AG04450 (cell line): ENCODE measurements at regions not wholly inside any gene's neighbourhood (a gene's known extent, or its start where the extent isn't known, plus 50 kb on each side); places are given as distances from the start of the nearest gene placed in this dataset.

Source experiments
- CTCF ChIA-PET: fragments of 300-600, 350-600 bp; formaldehyde crosslinking; extraction: SDS; loops from one replicate; lab custom pipeline; 2022; ENCODE audit warnings: antibody characterized with exemption, inconsistent platforms; lab: Charles Lee
- POLR2A ChIA-PET: fragments of 350-600 bp; formaldehyde crosslinking; extraction: SDS; loops from one replicate; lab custom pipeline; 2021; ENCODE audit warnings: antibody characterized with exemption, inconsistent platforms; lab: Yijun Ruan, JAX
- DNase-seq: peaks from one replicate; pipeline ENCODE4 v3.0.0-alpha.2; 2011; ENCODE audit warnings: low read depth, low spot score
- H3K27ac ChIP-seq: one replicate; pipeline ENCODE4 v1.5.1; 2012; ENCODE audit warnings: low read depth, low read length, control low read depth
- H3K27me3 ChIP-seq: one replicate; pipeline ENCODE4 v1.6.0; 2012; ENCODE audit warnings: low read length; ENCODE audit not compliant: control insufficient read depth, insufficient read depth
- H3K4me3 ChIP-seq: 2 replicates; pipeline ENCODE4 v1.5.1; 2011; ENCODE audit warnings: mild to moderate bottlenecking, low read depth, low read length, control low read depth
- H3K9me3 ChIP-seq: 2 replicates; pipeline ENCODE4 v1.5.1; 2012; ENCODE audit warnings: low read length; ENCODE audit not compliant: control insufficient read depth, insufficient read depth
- TF ChIP-seq, protein P1 (sequence below): IDR thresholded peaks from 2 replicates; pipeline ENCODE4 v1.5.1; 2011; ENCODE audit warnings: low read depth, low read length, control low read depth, inconsistent platforms

DNA sequence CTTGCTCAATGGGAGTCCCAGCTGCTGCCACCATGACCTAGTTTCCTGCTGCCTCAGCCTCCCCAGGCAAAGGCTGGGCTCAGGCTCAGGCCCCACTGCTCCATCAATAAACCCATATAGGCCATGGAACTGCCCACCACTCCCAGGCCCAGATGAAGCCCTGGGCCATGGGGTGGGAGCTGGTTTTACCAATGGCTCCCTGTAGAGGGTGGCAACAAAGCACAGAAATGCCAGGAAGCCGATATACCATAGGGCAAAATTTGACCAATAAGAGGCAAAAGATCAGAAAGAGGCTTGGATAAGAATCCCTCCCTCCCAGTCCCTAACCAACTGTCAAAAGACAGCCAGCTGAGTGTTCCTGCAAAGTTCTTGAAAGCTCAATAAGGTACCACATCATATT, 101.8 kb upstream of the DOCK1 start:
- no peaks in the 10 kb centered on the region for H3K9me3 ChIP-seq
- no peak overlapping the region for H3K4me3 ChIP-seq
- no peak for DNase-seq
- TF ChIP-seq, protein P1, sequence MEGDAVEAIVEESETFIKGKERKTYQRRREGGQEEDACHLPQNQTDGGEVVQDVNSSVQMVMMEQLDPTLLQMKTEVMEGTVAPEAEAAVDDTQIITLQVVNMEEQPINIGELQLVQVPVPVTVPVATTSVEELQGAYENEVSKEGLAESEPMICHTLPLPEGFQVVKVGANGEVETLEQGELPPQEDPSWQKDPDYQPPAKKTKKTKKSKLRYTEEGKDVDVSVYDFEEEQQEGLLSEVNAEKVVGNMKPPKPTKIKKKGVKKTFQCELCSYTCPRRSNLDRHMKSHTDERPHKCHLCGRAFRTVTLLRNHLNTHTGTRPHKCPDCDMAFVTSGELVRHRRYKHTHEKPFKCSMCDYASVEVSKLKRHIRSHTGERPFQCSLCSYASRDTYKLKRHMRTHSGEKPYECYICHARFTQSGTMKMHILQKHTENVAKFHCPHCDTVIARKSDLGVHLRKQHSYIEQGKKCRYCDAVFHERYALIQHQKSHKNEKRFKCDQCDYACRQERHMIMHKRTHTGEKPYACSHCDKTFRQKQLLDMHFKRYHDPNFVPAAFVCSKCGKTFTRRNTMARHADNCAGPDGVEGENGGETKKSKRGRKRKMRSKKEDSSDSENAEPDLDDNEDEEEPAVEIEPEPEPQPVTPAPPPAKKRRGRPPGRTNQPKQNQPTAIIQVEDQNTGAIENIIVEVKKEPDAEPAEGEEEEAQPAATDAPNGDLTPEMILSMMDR = no peak
- no peaks in the 10 kb centered on the region for H3K27me3 ChIP-seq
- ChIA-PET CTCF (no interaction called here), POLR2A (no interaction called here)
- H3K27ac ChIP-seq = no peak overlapping the region

DNA sequence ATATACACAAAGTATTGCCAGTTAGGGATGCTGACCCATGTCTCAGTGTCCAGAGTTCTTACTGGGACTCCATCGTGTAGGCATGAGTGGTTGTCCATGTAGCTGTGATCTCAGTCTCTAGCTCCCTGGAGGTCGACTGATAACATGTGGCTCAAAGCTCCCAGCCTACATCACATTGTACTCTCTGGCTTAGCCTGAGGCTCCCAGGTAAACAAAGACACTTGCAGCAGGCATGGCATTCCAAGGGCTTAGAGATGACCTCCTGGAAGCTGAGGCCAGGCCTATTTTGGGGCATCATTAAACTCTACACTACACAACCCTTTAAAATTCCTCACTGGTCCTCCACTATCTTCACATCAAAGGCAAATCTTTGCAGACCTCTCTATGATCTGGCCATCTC, 100.8 kb upstream of the DOCK1 start:
- Histone ChIP-seq H3K27me3 (no peaks in the 10 kb centered on the region), H3K27ac (no peak overlapping the region), H3K9me3 (no peaks in the 10 kb centered on the region), H3K4me3 (no peak overlapping the region)
- TF ChIP-seq, protein P1 = no peak
- POLR2A ChIA-PET = no interaction called here
- no peak for DNase-seq
- CTCF ChIA-PET = no interaction called here

DNA sequence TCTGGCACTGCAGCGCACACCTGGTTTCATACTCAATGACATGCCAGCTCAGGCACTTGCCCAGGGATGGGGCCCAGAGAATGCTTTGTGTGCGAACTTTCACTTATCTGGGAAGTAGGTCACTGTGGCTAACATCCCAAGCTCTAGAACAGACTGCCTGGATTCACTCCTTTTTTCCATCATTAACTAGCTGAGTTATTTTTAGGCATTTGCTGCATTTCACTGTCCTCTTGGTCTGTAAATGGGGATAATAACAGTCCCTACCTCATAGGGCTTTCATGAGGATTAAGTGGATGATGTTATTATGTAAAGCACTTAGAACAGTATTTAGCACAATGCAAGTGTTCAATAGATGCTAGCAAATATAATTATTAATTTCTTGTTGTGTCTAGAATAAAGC, 98.7 kb upstream of the DOCK1 start:
- H3K27me3 ChIP-seq = no peaks in the 10 kb centered on the region
- no peaks in the 10 kb centered on the region for H3K9me3 ChIP-seq
- ChIA-PET CTCF (no interaction called here), POLR2A (no interaction called here)
- no peak overlapping the region for H3K4me3 ChIP-seq
- TF ChIP-seq, protein P1 = no peak
- DNase-seq = no peak
- no peak overlapping the region for H3K27ac ChIP-seq

DNA sequence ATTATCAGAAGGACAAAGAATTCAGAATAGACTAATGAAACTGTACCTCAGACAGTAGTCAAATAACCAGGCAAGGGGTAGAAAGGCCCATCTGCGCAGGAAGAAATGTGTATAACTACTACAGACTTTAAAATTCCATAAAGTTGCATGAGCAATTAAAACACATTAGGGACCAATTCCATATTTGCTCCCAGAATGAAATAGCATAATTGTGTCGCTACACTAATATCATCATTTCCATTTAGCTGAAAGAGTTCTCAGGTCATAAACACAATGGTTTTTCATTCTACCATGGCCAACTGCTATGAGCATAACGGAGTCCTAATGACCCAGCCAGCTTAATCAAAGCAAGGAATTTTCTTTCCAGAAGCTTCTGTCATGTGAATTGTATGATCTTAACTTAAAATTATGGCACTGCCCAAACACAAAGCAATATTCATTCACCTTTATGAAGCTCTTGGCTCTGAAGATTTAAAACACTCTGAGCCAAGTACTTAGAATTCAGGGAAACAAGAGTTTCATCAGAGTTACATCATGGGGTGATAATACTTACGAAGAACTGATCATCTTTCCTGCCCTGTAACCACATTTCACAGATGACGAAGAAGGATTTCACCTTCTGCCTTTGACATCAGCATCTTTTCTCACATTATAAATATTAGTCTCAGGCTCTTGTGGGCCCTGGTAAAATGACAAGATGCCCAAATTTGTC, 98.1 kb upstream of the DOCK1 start:
- ChIA-PET CTCF (no interaction called here), POLR2A (no interaction called here)
- no peak overlapping the region for H3K27ac ChIP-seq
- H3K27me3 ChIP-seq = no peaks in the 10 kb centered on the region
- H3K9me3 ChIP-seq = no peaks in the 10 kb centered on the region
- no peak overlapping the region for H3K4me3 ChIP-seq
- DNase-seq = no peak
- TF ChIP-seq, protein P1 = no peak

DNA sequence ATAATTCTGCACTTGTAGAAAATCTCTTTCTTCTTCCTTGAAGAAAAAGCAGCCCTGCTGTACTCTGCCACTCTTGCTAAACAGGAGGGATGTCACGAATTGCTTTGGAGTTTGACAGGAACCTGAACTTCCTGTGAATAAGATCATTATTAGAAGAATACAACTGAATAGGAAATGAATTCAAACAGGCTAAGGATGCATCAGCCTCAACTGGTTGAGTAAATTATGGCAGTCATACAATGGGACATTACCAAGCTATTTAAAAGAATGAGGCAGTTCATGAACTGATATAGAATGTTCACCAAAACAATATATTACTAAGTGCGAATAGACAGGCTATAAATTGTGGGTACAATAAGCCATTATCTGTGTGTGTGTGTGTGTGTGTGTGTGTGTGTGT, 97.1 kb upstream of the DOCK1 start:
- Histone ChIP-seq H3K27me3 (no peaks in the 10 kb centered on the region), H3K27ac (no peak overlapping the region), H3K9me3 (no peaks in the 10 kb centered on the region), H3K4me3 (no peak overlapping the region)
- ChIA-PET POLR2A (no interaction called here), CTCF (no interaction called here)
- no peak for DNase-seq
- TF ChIP-seq, protein P1 = no peak
